H1 (cell line): ENCODE measurements at regions not wholly inside any gene's neighbourhood (a gene's known extent, or its start where the extent isn't known, plus 50 kb on each side); places are given as distances from the start of the nearest gene placed in this dataset.

Source experiments
- EZH2 ChIP-seq: fragments of 200-600 bp; sonication (generic); IDR thresholded peaks from 2 replicates; pipeline ENCODE4 v1.7.1; 2012; ENCODE audit warnings: low read depth, mild to moderate bottlenecking, moderate library complexity, low read length, inconsistent platforms; ENCODE audit not compliant: severe bottlenecking
- JUN ChIP-seq: IDR thresholded peaks from 2 replicates; pipeline ENCODE4 v1.6.1; 2011; ENCODE audit warnings: low read depth, mild to moderate bottlenecking, improper control_type of control experiment, low read length
- SP1 ChIP-seq: IDR thresholded peaks from 2 replicates; pipeline ENCODE4 v1.6.1; 2011; ENCODE audit warnings: low read depth, low read length

- TF ChIP-seq EZH2 (no peak), SP1 (no peak), JUN (no peak)
These were observed 91.6 kb upstream of the PTCH1 start (continued) for GRCh38 chr9:95608341-95608740.
